EL (cell line): ENCODE measurements at regions not wholly inside any gene's neighbourhood (a gene's known extent, or its start where the extent isn't known, plus 50 kb on each side); places are given as distances from the start of the nearest gene placed in this dataset.
"Not testable (repeated sequence)": the region's sequence is repeated elsewhere in the genome, so short reads cannot be mapped to it uniquely, and the experiment has no call there.

Experiments
- DNase-seq: peaks from one replicate; pipeline ENCODE4 v3.0.0-alpha.2; 2016

GRCh38 chr5:99706160-99706559 is 777.4 kb upstream of the CHD1 start:
- no peak for DNase-seq

GRCh38 chr5:99702565-99702964 is 773.8 kb upstream of the CHD1 start:
- no peak for DNase-seq

GRCh38 chr5:99694884-99695283 is 766.1 kb upstream of the CHD1 start:
- DNase-seq: no peak

- DNase-seq: no peak
These were observed 757.7 kb upstream of the CHD1 start for GRCh38 chr5:99686538-99686937.

GRCh38 chr5:99675974-99676373 is 747.2 kb upstream of the CHD1 start:
- no peak for DNase-seq

- no peak for DNase-seq
These were observed 745.3 kb upstream of the CHD1 start for GRCh38 chr5:99674101-99674500.

GRCh38 chr5:99664972-99665371 is 736.2 kb upstream of the CHD1 start:
- no peak for DNase-seq

GRCh38 chr5:99651298-99651697 is 722.5 kb upstream of the CHD1 start:
- no peak for DNase-seq

- DNase-seq: no peak
These were observed 717.3 kb upstream of the CHD1 start for GRCh38 chr5:99646011-99646647.

- DNase-seq: no peak
These were observed 716.0 kb upstream of the CHD1 start for GRCh38 chr5:99644822-99645221.

- DNase-seq: no peak
These were observed 711.8 kb upstream of the CHD1 start for GRCh38 chr5:99640646-99641045.

GRCh38 chr5:99639905-99640304 is 711.1 kb upstream of the CHD1 start:
- DNase-seq: no peak

- DNase-seq: no peak
These were observed 707.9 kb upstream of the CHD1 start for GRCh38 chr5:99636663-99637062.

- no peak for DNase-seq
These were observed 693.2 kb upstream of the CHD1 start for GRCh38 chr5:99621772-99622681.

- no peak for DNase-seq
These were observed 688.5 kb upstream of the CHD1 start for GRCh38 chr5:99617335-99617734.

- no peak for DNase-seq
These were observed 686.1 kb upstream of the CHD1 start for GRCh38 chr5:99614888-99615287.

- DNase-seq: no peak
These were observed 678.3 kb upstream of the CHD1 start for GRCh38 chr5:99607124-99607523.

- DNase-seq: no peak
These were observed 677.1 kb upstream of the CHD1 start for GRCh38 chr5:99605904-99606303.

GRCh38 chr5:99600952-99601351 is 672.1 kb upstream of the CHD1 start:
- DNase-seq: no peak

- no peak for DNase-seq
These were observed 662.0 kb upstream of the CHD1 start for GRCh38 chr5:99590806-99591205.

GRCh38 chr5:99589424-99589823 is 660.6 kb upstream of the CHD1 start:
- DNase-seq: no peak

- DNase-seq: no peak
These were observed 659.2 kb upstream of the CHD1 start for GRCh38 chr5:99587983-99588382.

GRCh38 chr5:99586878-99587277 is 658.1 kb upstream of the CHD1 start:
- DNase-seq: no peak

- not testable (repeated sequence) for DNase-seq
These were observed 652.4 kb upstream of the CHD1 start for GRCh38 chr5:99581204-99581603.
